ENCODE measurements at regions not wholly inside any gene's neighbourhood (a gene's known extent, or its start where the extent isn't known, plus 50 kb on each side); places are given as distances from the start of the nearest gene placed in this dataset.

- TF ChIP-seq CTCF (IDR thresholded peaks at IDR 0.05; ENCODE audit: insufficient read depth, low read depth, low read length) (no peak), EZH2 (IDR thresholded peaks at IDR 0.05; ENCODE audit: insufficient read depth, low read length) (no peak)
Measured at GRCh38 chr2:207248702-207249377, 83.1 kb upstream of the KLF7 start.
